ENCODE measurements at regions not wholly inside any gene's neighbourhood (a gene's known extent, or its start where the extent isn't known, plus 50 kb on each side); places are given as distances from the start of the nearest gene placed in this dataset.

DNA sequence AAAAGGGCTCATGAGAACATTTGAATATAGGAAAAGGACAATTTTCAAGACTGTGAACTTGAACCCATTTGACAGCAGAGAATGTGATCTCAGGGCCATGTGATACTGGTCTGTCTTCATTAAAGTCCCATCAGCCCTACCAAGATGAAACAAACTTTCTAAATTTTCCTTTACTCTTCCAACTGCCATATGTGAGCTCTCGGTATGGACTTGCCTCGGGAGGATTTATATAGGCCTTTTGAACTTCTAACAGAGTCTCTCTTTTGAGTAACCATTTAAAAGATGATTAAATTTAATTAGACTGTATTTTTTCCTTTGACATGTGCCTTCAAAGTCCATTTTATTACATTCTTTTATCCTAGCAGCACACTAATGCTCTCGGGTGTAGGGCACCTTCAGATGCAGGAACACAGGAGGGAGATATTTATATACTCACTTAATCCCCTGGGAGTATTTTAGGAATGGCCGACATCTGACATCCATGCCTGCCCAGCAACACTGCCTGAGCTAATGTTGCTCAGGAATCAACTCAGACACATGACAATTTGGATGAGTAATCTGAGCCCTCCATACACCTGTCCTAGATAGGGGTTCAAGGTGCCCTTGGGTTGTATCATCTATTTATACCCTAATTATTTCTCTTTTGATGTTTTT lies 155.0 kb downstream of the SLC7A11 start:
- ChIA-PET POLR2A (no interaction called here), CTCF (interaction anchor here (1.0 to 7.1 kb wide), 5 partner anchors 9 to 51 kb away, joined by 3 to 309 read pairs (median 4); no protein-coding TSS in a partner anchor)
- no peak for FAIRE-seq

More for the DNA sequence above, 155.0 kb downstream of the SLC7A11 start:
- no TSS peak for BruUV-seq (replicated peaks)
- TF ChIP-seq, protein P1, sequence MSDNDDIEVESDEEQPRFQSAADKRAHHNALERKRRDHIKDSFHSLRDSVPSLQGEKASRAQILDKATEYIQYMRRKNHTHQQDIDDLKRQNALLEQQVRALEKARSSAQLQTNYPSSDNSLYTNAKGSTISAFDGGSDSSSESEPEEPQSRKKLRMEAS (IDR thresholded peaks at IDR 0.05; ENCODE audit: insufficient read depth, insufficient read length) = no peak
- TF ChIP-seq MYC (IDR thresholded peaks at IDR 0.05; ENCODE audit: low read depth, low read length) (no peak), EZH2 (IDR thresholded peaks at IDR 0.05; ENCODE audit: borderline replicate concordance, low read depth, low read length, severe bottlenecking) (no peak), FOS (IDR thresholded peaks at IDR 0.05; ENCODE audit: borderline replicate concordance, insufficient read depth, low read length) (no peak), GATA2 (IDR thresholded peaks at IDR 0.05; ENCODE audit: insufficient read depth, insufficient read length, low read depth, low read length) (no peak), JUN (IDR thresholded peaks at IDR 0.05; ENCODE audit: borderline replicate concordance, insufficient read depth, insufficient read length, low read depth) (no peak), POLR2AphosphoS5 (IDR thresholded peaks at IDR 0.05; ENCODE audit: insufficient read depth, low read depth, low read length) (no peak), POLR2A (IDR thresholded peaks at IDR 0.05; ENCODE audit: low read depth, low read length) (no peak)
- TF ChIP-seq, protein P2, sequence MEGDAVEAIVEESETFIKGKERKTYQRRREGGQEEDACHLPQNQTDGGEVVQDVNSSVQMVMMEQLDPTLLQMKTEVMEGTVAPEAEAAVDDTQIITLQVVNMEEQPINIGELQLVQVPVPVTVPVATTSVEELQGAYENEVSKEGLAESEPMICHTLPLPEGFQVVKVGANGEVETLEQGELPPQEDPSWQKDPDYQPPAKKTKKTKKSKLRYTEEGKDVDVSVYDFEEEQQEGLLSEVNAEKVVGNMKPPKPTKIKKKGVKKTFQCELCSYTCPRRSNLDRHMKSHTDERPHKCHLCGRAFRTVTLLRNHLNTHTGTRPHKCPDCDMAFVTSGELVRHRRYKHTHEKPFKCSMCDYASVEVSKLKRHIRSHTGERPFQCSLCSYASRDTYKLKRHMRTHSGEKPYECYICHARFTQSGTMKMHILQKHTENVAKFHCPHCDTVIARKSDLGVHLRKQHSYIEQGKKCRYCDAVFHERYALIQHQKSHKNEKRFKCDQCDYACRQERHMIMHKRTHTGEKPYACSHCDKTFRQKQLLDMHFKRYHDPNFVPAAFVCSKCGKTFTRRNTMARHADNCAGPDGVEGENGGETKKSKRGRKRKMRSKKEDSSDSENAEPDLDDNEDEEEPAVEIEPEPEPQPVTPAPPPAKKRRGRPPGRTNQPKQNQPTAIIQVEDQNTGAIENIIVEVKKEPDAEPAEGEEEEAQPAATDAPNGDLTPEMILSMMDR (IDR thresholded peaks at IDR 0.05; ENCODE audit: extremely low read depth in 1 of 2, insufficient read depth in 1 of 2, low read depth in 1 of 2, low read length in 2 of 2) = no peak
- no peak for DNase-seq (ENCODE audit: low read depth, low spot score)
- Histone ChIP-seq H2AFZ (ENCODE audit: low read depth, low read length) (no peak overlapping the region), H3K4me1 (ENCODE audit: control insufficient read depth, extremely low read depth, insufficient read depth, low read length) (peaks cover 6% of the 10 kb centered on the region), H3K27ac (ENCODE audit: insufficient read depth, low read depth, low read length) (no peak overlapping the region), H3K9me1 (replicated peaks; ENCODE audit: control insufficient read depth, extremely low read depth, insufficient read depth, low read length) (no peaks in the 10 kb centered on the region), H3K9ac (replicated peaks; ENCODE audit: extremely low read depth, insufficient read depth, low read length) (no peak overlapping the region), H3K27me3 (ENCODE audit: control insufficient read depth in 2 of 2, insufficient read depth in 2 of 2, low read length in 2 of 2) (no peaks in the 10 kb centered on the region), H3K36me3 (ENCODE audit: control insufficient read depth in 2 of 2, extremely low read depth in 1 of 2, insufficient read depth in 2 of 2, low read length in 2 of 2) (no peaks in the 10 kb centered on the region), H3K4me3 (replicated peaks in 1 of 3; ENCODE audit: insufficient read depth in 1 of 3, low read depth in 1 of 3, low read length in 3 of 3) (no peak overlapping the region), H3K4me2 (ENCODE audit: insufficient read depth, low read length) (no peak overlapping the region), H4K20me1 (replicated peaks; ENCODE audit: control insufficient read depth, extremely low read depth, insufficient read depth, low read length) (no peaks in the 10 kb centered on the region), H3K9me3 (replicated peaks; ENCODE audit: control insufficient read depth, insufficient read depth, low read length) (no peaks in the 10 kb centered on the region), H3K79me2 (ENCODE audit: control insufficient read depth, insufficient read depth, low read length) (no peaks in the 10 kb centered on the region)
- intact Hi-C loops (cut with micrococcal nuclease) (no loop called here), dilution Hi-C loops (cut with MboI; ENCODE audit: extremely low pct_ligation_motif_present, low sequenced_read_pairs) (no loop called here)

Data from endothelial cell of umbilical vein (primary cell).